Left cardiac atrium (tissue), 4 donors: ENCODE measurements at regions not wholly inside any gene's neighbourhood (a gene's known extent, or its start where the extent isn't known, plus 50 kb on each side); places are given as distances from the start of the nearest gene placed in this dataset.
"Not testable (repeated sequence)": the region's sequence is repeated elsewhere in the genome, so short reads cannot be mapped to it uniquely, and the experiment has no call there.

Source experiments
- ATAC-seq, 2 donors: fragments of 200-7000 bp; cut with Tn5 transposase; one replicate each; pipeline ENCODE4 v1.9.1; 2020; ENCODE audit warnings: mild to moderate bottlenecking in 2 of 2, moderate library complexity in 2 of 2
- DNase-seq: peaks from one replicate; pipeline ENCODE4 v3.0.0-alpha.2; 2020
- intact Hi-C, 2 donors: fragments of 100-400 bp; cut with DNase I; formaldehyde crosslinking; loops; one replicate each; pipeline versions ENCODE4 v1.14.1 to v1.15.1; 2022 to 2023
- donor health status: DM: no; HTN: yes; CAD: no.
- donor health status: DM: no; HTN: yes; CAD: no; lungs with severe emphysema.
- donor health status: DM: yes; HTN: yes; CAD: no.
- donor health status: Dilated cardiomyopathy.

DNA sequence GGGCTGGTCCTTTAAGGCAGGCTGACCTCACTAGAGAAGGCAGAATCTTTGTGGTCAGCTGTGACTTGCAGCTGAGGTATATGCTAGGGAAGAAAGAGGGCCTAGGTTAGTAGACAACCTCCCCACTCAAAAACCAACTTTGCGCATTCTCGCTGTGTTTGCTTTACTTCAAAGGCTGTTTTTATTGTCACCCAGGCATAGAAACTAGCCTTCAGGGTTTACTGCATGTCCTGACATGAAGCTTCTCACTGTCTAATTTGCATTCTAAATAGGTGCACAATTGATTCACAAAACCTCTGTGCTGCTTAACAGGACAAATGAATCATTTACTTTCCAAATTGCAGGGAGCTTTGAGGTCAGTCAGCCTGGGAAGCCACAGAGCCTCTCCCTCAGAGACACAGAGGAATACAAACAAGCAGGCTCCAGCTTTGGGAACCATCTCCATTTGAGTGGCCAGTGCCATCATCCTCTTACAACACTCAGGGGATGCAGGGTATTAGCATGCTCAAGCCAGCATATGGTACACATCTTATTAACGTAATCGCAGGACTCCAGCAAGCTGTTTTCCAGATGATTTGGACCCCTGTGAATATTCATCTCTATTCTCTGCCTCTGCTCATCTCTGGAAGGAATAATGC lies 596.4 kb upstream of the GHITM start:
- ATAC-seq (peak in 1 of 2 donors; percentile 30), DNase-seq (no peak)
- intact Hi-C loops: no loop called here

- no peak for DNase-seq
- intact Hi-C loops: no loop called here
- no peak for ATAC-seq
Measured at GRCh38 chr10:83543691-83544462, 595.4 kb upstream of the GHITM start.

- ATAC-seq (peak in 1 of 2 donors; percentile 94), DNase-seq (peak; percentile 44)
- intact Hi-C loops: no loop called here
Measured at GRCh38 chr10:83545901-83546391, 593.4 kb upstream of the GHITM start.

DNA sequence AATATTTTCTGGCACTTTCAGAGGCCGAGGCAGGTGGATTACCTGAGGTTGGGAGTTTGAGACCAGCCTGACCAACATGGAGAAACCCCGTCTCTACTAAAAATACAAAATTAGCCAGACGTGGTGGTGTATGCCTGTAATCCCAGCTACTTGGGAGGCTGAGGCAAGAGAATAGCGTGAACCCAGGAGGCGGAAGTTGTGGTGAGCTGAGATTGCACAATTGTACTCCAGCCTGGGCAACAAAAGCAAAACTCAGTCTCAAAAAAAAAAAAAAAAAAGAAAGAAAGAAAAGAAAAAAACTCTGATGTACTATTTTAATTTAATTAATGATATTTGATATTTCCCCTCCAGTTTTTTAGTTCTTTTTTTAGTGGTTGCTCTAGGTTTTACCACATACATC lies 588.1 kb upstream of the GHITM start:
- DNase-seq, intact Hi-C loops, ATAC-seq: not testable (repeated sequence)

- DNase-seq: no peak
- ATAC-seq: no peak
- intact Hi-C loops: no loop called here
Measured at GRCh38 chr10:83553366-83553765, 585.9 kb upstream of the GHITM start.

DNA sequence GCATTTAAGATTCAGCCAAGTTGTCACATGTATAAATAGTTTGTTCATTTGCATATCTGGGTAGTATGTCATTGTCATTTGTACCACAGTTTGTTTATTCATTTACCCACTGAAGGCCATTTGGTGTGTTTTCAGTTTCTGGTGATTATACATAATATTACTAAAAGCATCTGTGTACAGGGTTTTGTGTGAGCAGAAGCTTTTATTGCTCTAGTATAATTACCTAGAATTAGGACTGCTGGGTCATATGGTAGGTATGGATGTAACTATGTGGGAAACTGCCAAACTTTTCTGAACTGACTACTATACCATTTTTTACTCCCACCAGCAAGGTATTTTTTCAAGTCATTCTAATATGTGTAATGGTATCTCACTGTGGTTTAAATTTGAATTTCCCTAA lies 584.0 kb upstream of the GHITM start:
- intact Hi-C loops: no loop called here
- DNase-seq (no peak), ATAC-seq (no peak)

- ATAC-seq (no peak), DNase-seq (no peak)
- intact Hi-C loops: no loop called here
Measured at GRCh38 chr10:83562381-83562780, 576.9 kb upstream of the GHITM start.

DNA sequence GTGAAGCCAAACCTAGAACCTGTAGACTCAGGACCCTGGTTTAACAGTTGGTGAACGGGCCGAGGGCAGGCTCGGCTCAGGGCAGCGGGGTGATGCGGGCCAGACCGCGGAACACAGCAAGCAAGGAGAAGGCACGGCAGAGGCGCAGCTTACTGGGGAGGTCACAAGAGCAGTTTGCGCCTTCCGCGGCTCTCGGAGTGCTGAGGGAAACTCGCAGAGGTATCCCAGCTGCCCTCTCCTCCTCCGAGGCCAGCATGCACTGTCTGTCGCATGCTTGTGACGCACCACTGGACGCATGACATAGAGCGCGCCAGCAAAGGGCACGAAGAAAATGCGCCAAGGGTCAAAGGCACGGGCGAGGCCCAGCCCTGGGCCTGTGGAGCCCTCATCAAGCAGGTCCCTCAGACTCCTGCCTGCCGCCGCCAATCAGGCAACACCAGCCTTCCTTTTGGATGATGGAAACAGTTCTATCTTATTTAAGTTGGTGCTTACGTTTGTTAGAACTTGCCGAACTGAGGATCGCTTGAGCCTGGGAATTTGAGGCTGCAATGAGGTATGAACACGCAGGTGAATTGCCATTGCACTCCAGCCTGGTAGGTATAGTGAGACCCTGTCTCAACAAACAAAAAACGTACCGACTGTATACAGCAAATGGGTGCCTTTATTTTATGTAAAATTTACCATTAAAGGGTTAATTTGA lies 574.3 kb upstream of the GHITM start:
- intact Hi-C loops: no loop called here
- DNase-seq (no peak), ATAC-seq (no peak)

DNA sequence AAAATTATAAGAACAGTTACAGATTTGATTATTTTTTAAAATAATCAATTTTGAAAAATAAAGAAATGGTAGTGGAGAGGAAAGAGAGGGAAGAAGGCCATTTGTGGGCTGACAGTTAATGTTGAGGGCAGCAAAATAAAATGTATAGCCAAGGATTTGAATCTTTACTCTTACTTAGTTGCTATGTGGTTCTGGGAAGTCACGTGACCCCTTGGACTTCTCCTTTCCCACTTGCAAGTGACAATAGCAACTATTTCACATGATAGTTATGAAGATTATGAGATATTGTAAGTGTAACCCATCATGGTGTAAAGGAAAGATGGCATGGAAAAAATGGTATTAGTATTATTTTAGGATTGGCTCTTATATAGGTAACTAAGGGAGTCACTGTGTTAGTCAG lies 567.3 kb upstream of the GHITM start:
- intact Hi-C loops: no loop called here
- no peak for DNase-seq
- no peak for ATAC-seq

DNA sequence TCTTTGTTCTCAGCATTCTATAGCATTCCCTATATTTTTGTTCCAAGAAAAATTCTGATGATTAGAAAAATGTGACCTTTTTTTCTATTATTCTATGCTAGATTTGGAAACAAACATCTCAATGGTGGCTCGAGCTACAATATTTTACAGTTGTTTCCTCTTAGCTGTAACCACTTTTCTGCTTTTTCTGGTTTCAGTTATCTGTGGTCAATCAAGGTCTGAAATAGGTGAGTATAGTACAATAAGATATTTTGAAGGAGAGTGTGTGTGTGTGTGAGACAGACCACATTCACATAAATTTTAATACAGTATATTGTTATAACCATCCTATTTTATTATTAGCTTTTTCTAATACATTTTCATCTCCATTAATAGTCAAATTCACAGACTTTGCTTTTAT lies 564.5 kb upstream of the GHITM start:
- no peak for DNase-seq
- ATAC-seq: no peak
- intact Hi-C loops: no loop called here

GRCh38 chr10:83577421-83577820 lies 561.9 kb upstream of the GHITM start:
- intact Hi-C loops: no loop called here
- ATAC-seq (no peak), DNase-seq (no peak)

GRCh38 chr10:83580373-83581012 lies 558.8 kb upstream of the GHITM start:
- ATAC-seq (no peak), DNase-seq (no peak)
- intact Hi-C loops: no loop called here

DNA sequence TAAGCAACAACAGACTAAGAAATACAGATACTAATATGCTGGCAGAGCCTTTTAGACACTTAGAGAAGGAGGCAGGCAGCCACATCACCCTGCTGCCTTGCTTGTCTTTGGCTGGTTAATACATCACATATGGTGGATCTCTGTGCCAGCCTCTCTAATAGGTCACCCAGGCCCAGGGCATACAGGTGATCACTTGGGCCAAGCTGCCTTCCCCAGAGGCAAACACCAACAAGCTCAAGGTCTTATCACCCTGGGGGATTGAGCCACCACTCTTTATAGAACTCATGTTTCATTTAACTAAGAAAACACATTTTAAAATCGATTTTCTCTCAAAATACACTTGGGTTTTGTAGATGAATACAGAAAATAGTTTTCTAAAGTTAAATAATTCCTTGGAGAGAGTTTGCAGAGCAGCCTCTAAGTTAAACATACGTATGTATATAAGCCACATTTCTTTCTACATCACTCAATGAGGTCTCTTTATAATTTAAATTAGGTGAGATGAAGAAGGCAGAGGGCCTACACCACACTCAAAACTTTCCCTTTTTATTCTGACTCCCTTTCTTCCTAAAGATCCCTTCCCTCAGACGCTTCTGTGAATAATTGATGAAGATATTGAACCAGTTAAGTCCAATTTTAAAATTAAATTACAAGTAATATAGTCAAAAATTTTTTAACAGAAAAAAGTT lies 556.8 kb upstream of the GHITM start:
- no peak for ATAC-seq
- DNase-seq: no peak
- intact Hi-C loops: no loop called here

- intact Hi-C loops: no loop called here
- peak in 1 of 2 donors; percentile 42 for ATAC-seq
- no peak for DNase-seq
Measured at GRCh38 chr10:83585686-83586085, 553.6 kb upstream of the GHITM start.

DNA sequence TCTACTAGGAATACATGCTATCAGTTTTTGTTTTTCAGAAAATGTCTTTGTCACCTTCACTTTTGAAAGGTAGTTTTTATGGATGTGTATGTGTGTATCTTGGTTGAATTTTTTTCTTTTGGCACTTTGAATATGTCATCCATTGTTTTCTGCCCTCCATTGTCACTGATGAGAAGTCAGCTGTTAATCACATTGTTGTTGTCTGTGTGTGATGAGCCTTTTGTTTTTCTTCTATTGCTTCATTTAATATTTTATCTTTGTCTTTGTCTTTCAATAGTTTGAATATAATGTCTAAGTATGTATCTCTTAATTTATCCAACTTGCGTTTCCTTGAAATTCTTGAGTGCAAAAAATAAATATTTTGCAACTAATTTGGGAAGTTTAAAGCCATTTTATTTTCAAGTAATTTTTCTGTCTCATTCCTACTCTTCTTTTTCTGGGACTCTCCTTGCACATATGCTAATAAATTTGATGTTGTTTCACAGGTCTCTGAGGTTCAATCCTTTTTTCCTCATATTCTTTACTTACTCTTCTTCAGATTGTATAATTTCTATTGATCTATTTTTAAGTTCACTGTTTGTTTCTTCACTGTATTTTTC lies 546.9 kb upstream of the GHITM start:
- intact Hi-C loops: no loop called here
- ATAC-seq (no peak), DNase-seq (no peak)

GRCh38 chr10:83603708-83604107 lies 535.6 kb upstream of the GHITM start:
- DNase-seq (no peak), ATAC-seq (peak in 1 of 2 donors; percentile 50)
- intact Hi-C loops: no loop called here

GRCh38 chr10:83605783-83606630 lies 533.3 kb upstream of the GHITM start:
- intact Hi-C loops: no loop called here
- ATAC-seq: peak in 1 of 2 donors; percentile 57
- peak; percentile 22 for DNase-seq
